GM19324 (cell line): ENCODE measurements at regions not wholly inside any gene's neighbourhood (a gene's known extent, or its start where the extent isn't known, plus 50 kb on each side); places are given as distances from the start of the nearest gene placed in this dataset.
"Not testable (repeated sequence)": the region's sequence is repeated elsewhere in the genome, so short reads cannot be mapped to it uniquely, and the experiment has no call there.

ENCODE experiments used
- ATAC-seq: cut with Tn5 transposase; IDR thresholded peaks from one replicate; pipeline ENCODE4 v1.9.1; 2021; ENCODE audit warnings: mild to moderate bottlenecking, moderate library complexity; ENCODE audit not compliant: unreplicated experiment, low FRiP score

- not testable (repeated sequence) for ATAC-seq
Measured at GRCh38 chr1:228796945-228797344, 61.7 kb downstream of the RHOU start.

GRCh38 chr1:228798035-228798434, 62.8 kb downstream of the RHOU start:
- no peak for ATAC-seq

- ATAC-seq, result no peak
Measured at GRCh38 chr1:228798548-228798947, 63.3 kb downstream of the RHOU start.

GRCh38 chr1:228799924-228800323, 64.6 kb downstream of the RHOU start:
- ATAC-seq, result no peak

GRCh38 chr1:228801068-228801467, 65.8 kb downstream of the RHOU start:
- ATAC-seq, result no peak

- no peak for ATAC-seq
Measured at GRCh38 chr1:228802386-228803220, 67.3 kb downstream of the RHOU start.

- ATAC-seq, result no peak
Measured at GRCh38 chr1:228803421-228803820, 68.1 kb downstream of the RHOU start.

GRCh38 chr1:228804173-228804572, 68.9 kb downstream of the RHOU start:
- ATAC-seq, result no peak

- ATAC-seq, result no peak
Measured at GRCh38 chr1:228804640-228805413, 69.5 kb downstream of the RHOU start.

- no peak for ATAC-seq
Measured at GRCh38 chr1:228807904-228808605, 72.8 kb downstream of the RHOU start.

GRCh38 chr1:228809621-228810394, 74.5 kb downstream of the RHOU start:
- ATAC-seq, result no peak

- ATAC-seq, result no peak
Measured at GRCh38 chr1:228810395-228810758, 75.1 kb downstream of the RHOU start.

- peak; percentile 62 for ATAC-seq
Measured at GRCh38 chr1:228810878-228811711, 75.8 kb downstream of the RHOU start.

GRCh38 chr1:228811712-228812305, 76.5 kb downstream of the RHOU start:
- ATAC-seq, result no peak

- ATAC-seq, result no peak
Measured at GRCh38 chr1:228812961-228813360, 77.7 kb downstream of the RHOU start.

- no peak for ATAC-seq
Measured at GRCh38 chr1:228814176-228814575, 78.9 kb downstream of the RHOU start.

GRCh38 chr1:228818296-228818695, 83.0 kb downstream of the RHOU start:
- ATAC-seq, result no peak

- no peak for ATAC-seq
Measured at GRCh38 chr1:228818928-228819630, 83.8 kb downstream of the RHOU start.

- no peak for ATAC-seq
Measured at GRCh38 chr1:228821252-228821651, 86.0 kb downstream of the RHOU start.
